ENCODE measurements at regions not wholly inside any gene's neighbourhood (a gene's known extent, or its start where the extent isn't known, plus 50 kb on each side); places are given as distances from the start of the nearest gene placed in this dataset.

DNA sequence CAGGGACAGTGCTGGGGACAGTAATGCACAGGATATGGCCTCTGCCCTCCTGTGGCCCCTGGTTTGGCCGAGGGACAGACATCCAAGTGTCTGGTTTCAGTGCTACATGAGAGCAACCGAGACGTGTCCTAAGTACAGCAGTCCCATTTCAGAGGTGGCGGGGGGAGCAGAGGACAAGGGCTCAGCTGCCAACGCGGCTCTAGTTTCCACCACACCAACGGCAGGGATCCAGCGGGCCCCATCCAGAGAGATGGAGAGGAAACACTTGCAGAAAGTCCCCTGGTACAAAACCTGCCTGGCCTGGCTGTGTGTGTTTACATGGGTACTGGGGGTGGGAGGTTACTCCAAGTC, 125.8 kb upstream of the SMURF2 start:
- TF ChIP-seq L3MBTL2 (conservative IDR thresholded peaks at IDR 0.05) (no peak), BHLHE40 (IDR thresholded peaks at IDR 0.05; ENCODE audit: borderline replicate concordance) (no peak), SP1 (IDR thresholded peaks at IDR 0.05) (no peak), SUZ12 (IDR thresholded peaks at IDR 0.05) (no peak), ARNT (IDR thresholded peaks at IDR 0.05) (no peak), FOXA1 (IDR thresholded peaks at IDR 0.05) (no peak), FOXK2 (IDR thresholded peaks at IDR 0.05) (no peak), HDGF (IDR thresholded peaks at IDR 0.05; ENCODE audit: borderline replicate concordance) (no peak), NFRKB (IDR thresholded peaks at IDR 0.05) (no peak), ELF4 (IDR thresholded peaks at IDR 0.05) (no peak), ZNF384 (IDR thresholded peaks at IDR 0.05) (no peak), LEF1 (IDR thresholded peaks at IDR 0.05; ENCODE audit: borderline replicate concordance) (no peak)
